Trophoblast cell (in vitro differentiated cells and primary cell): ENCODE measurements at regions not wholly inside any gene's neighbourhood (a gene's known extent, or its start where the extent isn't known, plus 50 kb on each side); places are given as distances from the start of the nearest gene placed in this dataset.

Experiments used
- DNase-seq, 2 donors: peaks; one replicate each; pipeline ENCODE4 v3.0.0-alpha.2; 2016
- H2AFZ ChIP-seq: 2 replicates; pipeline ENCODE4 v1.6.1; 2013; ENCODE audit warnings: low read length, moderate library complexity, mild to moderate bottlenecking; ENCODE audit not compliant: insufficient read depth, poor library complexity
- H2AK5ac ChIP-seq: 2 replicates; pipeline ENCODE4 v1.6.1; 2013; ENCODE audit warnings: mild to moderate bottlenecking, low read length
- H2BK120ac ChIP-seq: 2 replicates; pipeline ENCODE4 v1.6.1; 2013; ENCODE audit warnings: low read length, mild to moderate bottlenecking, moderate library complexity; ENCODE audit not compliant: insufficient read depth, poor library complexity
- H2BK12ac ChIP-seq: 2 replicates; pipeline ENCODE4 v1.6.1; 2013; ENCODE audit warnings: mild to moderate bottlenecking, low read length, moderate library complexity
- H2BK5ac ChIP-seq: 2 replicates; pipeline ENCODE4 v1.6.1; 2013; ENCODE audit warnings: low read length, low read depth, moderate library complexity, mild to moderate bottlenecking; ENCODE audit not compliant: poor library complexity
- H3K14ac ChIP-seq: 2 replicates; pipeline ENCODE4 v1.6.1; 2013; ENCODE audit warnings: mild to moderate bottlenecking, low read length
- H3K18ac ChIP-seq: 2 replicates; pipeline ENCODE4 v1.6.1; 2013; ENCODE audit warnings: mild to moderate bottlenecking, low read length
- H3K23ac ChIP-seq: 2 replicates; pipeline ENCODE4 v1.6.1; 2013; ENCODE audit warnings: low read length
- H3K27ac ChIP-seq: 2 replicates; pipeline ENCODE4 v1.5.1; 2013; ENCODE audit warnings: low read depth, mild to moderate bottlenecking, inconsistent platforms, low read length, moderate library complexity
- H3K27me3 ChIP-seq: 2 replicates; pipeline ENCODE4 v1.6.1; 2013; ENCODE audit warnings: inconsistent platforms, mild to moderate bottlenecking, low read length, moderate library complexity; ENCODE audit not compliant: insufficient read depth
- H3K36me3 ChIP-seq, 2 experiments: 1 replicate in 1 of 2; 2 replicates in 1 of 2; pipeline ENCODE4 v1.6.1; 2013; ENCODE audit warnings: low read length in 2 of 2, mild to moderate bottlenecking in 2 of 2, moderate library complexity in 1 of 2; ENCODE audit not compliant: insufficient read depth in 2 of 2, control insufficient read depth in 1 of 2
- H3K4ac ChIP-seq: 2 replicates; pipeline ENCODE4 v1.6.1; 2013; ENCODE audit warnings: low read depth, mild to moderate bottlenecking, low read length, moderate library complexity
- H3K4me1 ChIP-seq, 2 experiments: 1 replicate in 1 of 2; 2 replicates in 1 of 2; pipeline ENCODE4 v1.6.1; 2013; ENCODE audit warnings: low read length in 2 of 2, mild to moderate bottlenecking in 2 of 2, moderate library complexity in 1 of 2; ENCODE audit not compliant: insufficient read depth in 2 of 2, control insufficient read depth in 1 of 2
- H3K4me2 ChIP-seq: 2 replicates; pipeline ENCODE4 v1.6.1; 2013; ENCODE audit warnings: inconsistent platforms, mild to moderate bottlenecking, low read length, moderate library complexity
- H3K4me3 ChIP-seq: 2 replicates; pipeline ENCODE4 v1.5.1; 2013; ENCODE audit warnings: mild to moderate bottlenecking, low read depth, low read length, inconsistent platforms
- H3K79me1 ChIP-seq: one replicate; pipeline ENCODE4 v1.6.1; 2013; ENCODE audit warnings: low read length
- H3K79me2 ChIP-seq: 2 replicates; pipeline ENCODE4 v1.6.1; 2013; ENCODE audit warnings: low read length, mild to moderate bottlenecking; ENCODE audit not compliant: control insufficient read depth, insufficient read depth, poor library complexity
- H3K9ac ChIP-seq: 2 replicates; pipeline ENCODE4 v1.6.1; 2013; ENCODE audit warnings: mild to moderate bottlenecking, low read length
- H3K9me3 ChIP-seq: 2 replicates; pipeline ENCODE4 v1.6.1; 2013; ENCODE audit warnings: low read depth, mild to moderate bottlenecking, control low read depth, inconsistent platforms, low read length; ENCODE audit not compliant: insufficient read depth
- H4K12ac ChIP-seq: 2 replicates; pipeline ENCODE4 v1.6.1; 2013; ENCODE audit warnings: low read depth, mild to moderate bottlenecking, low read length, moderate library complexity
- H4K8ac ChIP-seq: 2 replicates; pipeline ENCODE4 v1.6.1; 2013; ENCODE audit warnings: low read depth, mild to moderate bottlenecking, low read length, moderate library complexity
- H4K91ac ChIP-seq: one replicate; pipeline ENCODE4 v1.6.1; 2013; ENCODE audit warnings: low read depth, mild to moderate bottlenecking, low read length, moderate library complexity
- WGBS: extraction: QIAGEN DNeasy Blood & Tissue Kit; methylation state at CpG from one replicate; pipeline ENCODE4 v1.1.7; 2013; ENCODE audit warnings: missing lambda C conversion rate; ENCODE audit not compliant: insufficient read length, insufficient coverage; ENCODE audit errors: extremely low coverage; 5-methylcytosine and 5-hydroxymethylcytosine counted together

DNA sequence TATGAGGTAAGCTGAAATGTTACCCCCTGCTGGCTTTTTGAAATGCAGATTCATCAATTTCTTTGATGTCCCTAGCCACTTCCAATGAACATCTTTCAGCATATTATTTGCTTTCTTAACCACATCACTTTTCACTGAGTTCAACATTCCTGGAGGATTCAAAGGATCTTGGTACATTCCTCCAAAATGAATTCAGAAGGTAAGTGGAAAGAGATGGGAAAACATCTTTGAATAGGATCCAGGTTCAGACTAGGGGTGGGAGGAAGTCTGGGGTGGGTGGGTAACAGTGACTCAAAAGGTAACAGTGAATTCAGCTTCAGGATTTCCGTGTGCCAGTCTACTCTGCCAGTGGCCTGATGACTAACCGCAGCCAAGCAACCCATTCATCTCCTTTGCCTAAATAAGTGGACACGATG, 180.7 kb downstream of the ZC3H11B start:
- Histone ChIP-seq H2AK5ac (no peak overlapping the region), H3K36me3 (peaks cover 0 to 2% of the 10 kb centered on the region in 2 experiments), H2BK120ac (no peak overlapping the region), H4K8ac (no peak overlapping the region), H2BK12ac (no peak overlapping the region), H3K4me1 (no peaks in the 10 kb centered on the region), H3K4me2 (no peak overlapping the region), H3K14ac (no peak overlapping the region), H4K12ac (no peak overlapping the region), H3K4me3 (no peak overlapping the region), H3K9ac (no peak overlapping the region), H3K4ac (no peak overlapping the region), H2AFZ (no peak overlapping the region), H3K27ac (no peak overlapping the region), H3K79me1 (no peaks in the 10 kb centered on the region), H2BK5ac (no peak overlapping the region), H3K18ac (no peak overlapping the region), H4K91ac (no peak overlapping the region), H3K23ac (no peak overlapping the region), H3K27me3 (no peaks in the 10 kb centered on the region), H3K79me2 (no peaks in the 10 kb centered on the region), H3K9me3 (no peaks in the 10 kb centered on the region)
- whole genome bisulfite sequencing: no CpG with 5 or more reads among the region's 3 CpGs
- DNase-seq: no peak

DNA sequence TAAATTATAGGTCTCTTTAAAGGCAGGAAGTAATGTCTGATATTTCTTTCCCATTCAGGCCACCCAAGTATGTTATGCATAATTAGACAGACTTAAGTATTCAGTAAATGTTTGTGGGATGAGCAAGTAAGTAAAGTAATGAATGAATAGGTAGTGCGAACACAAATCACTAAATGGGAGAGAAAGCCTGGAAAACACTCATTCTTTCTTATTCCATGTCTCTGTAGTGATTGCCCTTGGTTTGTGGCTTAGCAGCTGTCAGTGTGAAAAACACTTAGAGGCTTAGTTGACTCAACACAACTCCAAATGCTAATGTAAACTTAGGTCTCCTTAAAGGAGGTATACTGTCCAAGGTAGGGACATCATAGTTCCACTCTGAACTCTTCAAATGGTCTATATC, 182.5 kb downstream of the ZC3H11B start:
- Histone ChIP-seq H3K14ac (no peak overlapping the region), H3K4me2 (no peak overlapping the region), H4K91ac (no peak overlapping the region), H4K12ac (no peak overlapping the region), H3K36me3 (peaks cover 0 to 2% of the 10 kb centered on the region in 2 experiments), H3K9ac (no peak overlapping the region), H2AK5ac (no peak overlapping the region), H3K79me2 (no peaks in the 10 kb centered on the region), H3K79me1 (no peaks in the 10 kb centered on the region), H2AFZ (no peak overlapping the region), H3K4me3 (no peak overlapping the region), H2BK5ac (no peak overlapping the region), H2BK12ac (no peak overlapping the region), H3K23ac (no peak overlapping the region), H2BK120ac (no peak overlapping the region), H3K4me1 (no peaks in the 10 kb centered on the region), H3K18ac (no peak overlapping the region), H3K4ac (no peak overlapping the region), H4K8ac (no peak overlapping the region), H3K9me3 (no peaks in the 10 kb centered on the region), H3K27me3 (no peaks in the 10 kb centered on the region), H3K27ac (no peak overlapping the region)
- no peak for DNase-seq
- WGBS: no CpG with 5 or more reads among the region's 1 CpG

DNA sequence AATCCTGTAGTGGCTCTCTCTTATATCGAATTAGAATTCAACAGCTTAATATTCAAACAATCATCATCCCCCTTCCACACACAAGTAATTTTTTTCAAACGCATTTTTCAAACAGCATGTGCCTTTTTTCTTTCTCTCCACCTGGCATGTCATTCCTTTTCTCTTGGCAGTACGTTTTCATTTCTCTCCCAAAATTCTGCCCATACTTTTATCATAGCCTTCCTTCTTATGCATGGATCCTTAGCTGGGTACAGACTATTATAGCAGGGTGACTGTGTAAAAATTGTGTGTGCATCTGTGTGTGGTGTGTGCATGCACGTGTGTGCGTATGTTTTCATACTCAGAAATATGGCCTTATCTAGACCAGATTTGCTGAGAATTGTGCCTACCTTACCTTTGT, 184.3 kb downstream of the ZC3H11B start:
- H3K4me3 ChIP-seq: no peak overlapping the region
- no peak overlapping the region for H2BK120ac ChIP-seq
- H3K9me3 ChIP-seq: no peaks in the 10 kb centered on the region
- H3K36me3 ChIP-seq: peaks cover 0 to 2% of the 10 kb centered on the region in 2 experiments
- no peak for DNase-seq
- H3K18ac ChIP-seq: no peak overlapping the region
- no peak overlapping the region for H2AK5ac ChIP-seq
- no peak overlapping the region for H3K23ac ChIP-seq
- H3K27ac ChIP-seq: no peak overlapping the region
- no peaks in the 10 kb centered on the region for H3K27me3 ChIP-seq
- H3K4me2 ChIP-seq: no peak overlapping the region
- no peak overlapping the region for H4K8ac ChIP-seq
- no peak overlapping the region for H3K4ac ChIP-seq
- no peak overlapping the region for H4K91ac ChIP-seq
- no peak overlapping the region for H2BK5ac ChIP-seq
- no peaks in the 10 kb centered on the region for H3K4me1 ChIP-seq
- H2AFZ ChIP-seq: no peak overlapping the region
- no peaks in the 10 kb centered on the region for H3K79me2 ChIP-seq
- no peak overlapping the region for H4K12ac ChIP-seq
- no peaks in the 10 kb centered on the region for H3K79me1 ChIP-seq
- no peak overlapping the region for H3K14ac ChIP-seq
- 100% methylated on average over 1 of the region's 5 CpGs for WGBS
- H3K9ac ChIP-seq: no peak overlapping the region
- H2BK12ac ChIP-seq: no peak overlapping the region

- DNase-seq: no peak
- no peak overlapping the region for H3K23ac ChIP-seq
- no peak overlapping the region for H3K4ac ChIP-seq
- H2AFZ ChIP-seq: no peak overlapping the region
- no peaks in the 10 kb centered on the region for H3K9me3 ChIP-seq
- no peak overlapping the region for H3K4me2 ChIP-seq
- H3K79me1 ChIP-seq: no peaks in the 10 kb centered on the region
- H3K36me3 ChIP-seq: no peaks in the 10 kb centered on the region
- no peak overlapping the region for H3K9ac ChIP-seq
- H4K8ac ChIP-seq: no peak overlapping the region
- H4K91ac ChIP-seq: no peak overlapping the region
- H2BK12ac ChIP-seq: no peak overlapping the region
- H2BK120ac ChIP-seq: no peak overlapping the region
- no peak overlapping the region for H2BK5ac ChIP-seq
- H3K14ac ChIP-seq: no peak overlapping the region
- no peaks in the 10 kb centered on the region for H3K27me3 ChIP-seq
- no peak overlapping the region for H4K12ac ChIP-seq
- no peak overlapping the region for H3K18ac ChIP-seq
- H3K4me1 ChIP-seq: no peaks in the 10 kb centered on the region
- WGBS: no CpG with 5 or more reads among the region's 2 CpGs
- H3K27ac ChIP-seq: no peak overlapping the region
- no peak overlapping the region for H3K4me3 ChIP-seq
- no peaks in the 10 kb centered on the region for H3K79me2 ChIP-seq
- H2AK5ac ChIP-seq: no peak overlapping the region
Observed at GRCh38 chr1:219427989-219428388, 184.9 kb downstream of the ZC3H11B start.
